ENCODE measurements at regions not wholly inside any gene's neighbourhood (a gene's known extent, or its start where the extent isn't known, plus 50 kb on each side); places are given as distances from the start of the nearest gene placed in this dataset.
"Not testable (repeated sequence)": the region's sequence is repeated elsewhere in the genome, so short reads cannot be mapped to it uniquely, and the experiment has no call there.

DNA sequence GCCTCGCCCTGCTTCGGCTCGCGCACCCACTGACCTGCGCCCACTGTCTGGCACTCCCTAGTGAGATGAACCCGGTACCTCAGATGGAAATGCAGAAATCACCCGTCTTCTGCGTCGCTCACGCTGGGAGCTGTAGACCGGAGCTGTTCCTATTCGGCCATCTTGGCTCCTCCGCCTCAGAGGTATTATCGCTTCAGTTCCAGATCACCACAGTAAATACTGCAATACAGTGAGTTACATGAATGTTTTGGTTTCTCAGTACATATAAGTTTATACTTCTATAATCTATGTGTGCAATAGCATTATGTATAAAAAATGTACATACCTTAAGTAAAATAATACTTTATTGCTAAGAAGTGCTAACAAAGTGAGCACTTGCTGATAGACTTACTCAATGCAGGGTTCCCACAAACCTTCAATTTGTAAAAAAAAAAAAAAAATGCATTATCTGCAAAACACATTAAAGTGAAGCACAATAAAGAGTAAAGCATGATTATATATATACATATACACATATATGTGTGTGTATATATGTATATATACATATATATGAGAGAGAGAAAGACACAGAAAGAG is 78.7 kb downstream of the KCNA5 start:
- ATAC-seq; H3F3A ChIP-seq (ENCODE audit: low read length, unreplicated experiment); H4K20me1 ChIP-seq (ENCODE audit: low read length); BruUV-seq (replicated peaks); H3K4me3 ChIP-seq (ENCODE audit: low read length); POLR2A ChIA-PET (ENCODE audit: unreplicated experiment); H3K9me2 ChIP-seq (replicated peaks; ENCODE audit: low read length); H3K27ac ChIP-seq (ENCODE audit: low read length); H3K4me2 ChIP-seq (ENCODE audit: low read length); H3K9ac ChIP-seq (ENCODE audit: low read length); DNase-seq; H2AFZ ChIP-seq (ENCODE audit: low read length); CTCF ChIA-PET; H3K79me2 ChIP-seq (ENCODE audit: low read length); H3K9me3 ChIP-seq (ENCODE audit: low read length); H3K36me3 ChIP-seq (ENCODE audit: low read depth, low read length); H3K27me3 ChIP-seq (ENCODE audit: low read length); intact Hi-C loops (cut with micrococcal nuclease); H3K4me1 ChIP-seq (ENCODE audit: insufficient read depth, low read length): not testable (repeated sequence)

DNA sequence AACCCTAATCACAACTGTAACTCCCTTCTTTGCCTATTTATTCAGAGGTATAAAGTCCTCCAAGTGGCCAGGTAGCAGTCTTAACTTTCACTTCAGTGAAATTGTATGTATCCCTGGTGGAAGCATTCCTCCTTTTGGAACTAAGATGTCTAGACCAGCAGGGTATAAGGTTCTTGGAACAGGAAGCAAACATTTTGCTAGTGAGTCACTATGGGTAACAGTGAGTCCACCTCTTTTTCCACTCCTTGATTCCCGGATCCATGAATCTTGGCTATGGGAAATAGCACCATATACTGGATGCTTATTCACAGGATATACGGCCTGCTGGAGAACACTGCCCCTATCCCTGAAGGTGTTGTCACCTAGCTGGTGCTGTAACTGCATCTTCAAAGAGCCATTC is 80.2 kb downstream of the KCNA5 start:
- H3K36me3 ChIP-seq (ENCODE audit: low read depth, low read length) = no peaks in the 10 kb centered on the region
- no peaks in the 10 kb centered on the region for H3K27me3 ChIP-seq (ENCODE audit: low read length)
- DNase-seq (no peak), ATAC-seq (no peak)
- BruUV-seq (replicated peaks) = no TSS peak
- H4K20me1 ChIP-seq (ENCODE audit: low read length) = no peaks in the 10 kb centered on the region
- TF ChIP-seq EZH2phosphoT487 (IDR thresholded peaks at IDR 0.05; ENCODE audit: borderline replicate concordance, low read length) = no peak
- TF ChIP-seq, protein P1, sequence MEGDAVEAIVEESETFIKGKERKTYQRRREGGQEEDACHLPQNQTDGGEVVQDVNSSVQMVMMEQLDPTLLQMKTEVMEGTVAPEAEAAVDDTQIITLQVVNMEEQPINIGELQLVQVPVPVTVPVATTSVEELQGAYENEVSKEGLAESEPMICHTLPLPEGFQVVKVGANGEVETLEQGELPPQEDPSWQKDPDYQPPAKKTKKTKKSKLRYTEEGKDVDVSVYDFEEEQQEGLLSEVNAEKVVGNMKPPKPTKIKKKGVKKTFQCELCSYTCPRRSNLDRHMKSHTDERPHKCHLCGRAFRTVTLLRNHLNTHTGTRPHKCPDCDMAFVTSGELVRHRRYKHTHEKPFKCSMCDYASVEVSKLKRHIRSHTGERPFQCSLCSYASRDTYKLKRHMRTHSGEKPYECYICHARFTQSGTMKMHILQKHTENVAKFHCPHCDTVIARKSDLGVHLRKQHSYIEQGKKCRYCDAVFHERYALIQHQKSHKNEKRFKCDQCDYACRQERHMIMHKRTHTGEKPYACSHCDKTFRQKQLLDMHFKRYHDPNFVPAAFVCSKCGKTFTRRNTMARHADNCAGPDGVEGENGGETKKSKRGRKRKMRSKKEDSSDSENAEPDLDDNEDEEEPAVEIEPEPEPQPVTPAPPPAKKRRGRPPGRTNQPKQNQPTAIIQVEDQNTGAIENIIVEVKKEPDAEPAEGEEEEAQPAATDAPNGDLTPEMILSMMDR (conservative IDR thresholded peaks at IDR 0.05; ENCODE audit: low read depth, low read length) = no peak
- no peak for TF ChIP-seq EZH2 (IDR thresholded peaks at IDR 0.05; ENCODE audit: low read length, unreplicated experiment)
- no peak overlapping the region for H3K27ac ChIP-seq (ENCODE audit: low read length)
- H3K79me2 ChIP-seq (ENCODE audit: low read length) = no peaks in the 10 kb centered on the region
- no peaks in the 10 kb centered on the region for H3F3A ChIP-seq (ENCODE audit: low read length, unreplicated experiment)
- ChIA-PET CTCF (no interaction called here), POLR2A (ENCODE audit: unreplicated experiment) (no interaction called here)
- H3K4me3 ChIP-seq (ENCODE audit: low read length) = no peak overlapping the region
- H3K9me2 ChIP-seq (replicated peaks; ENCODE audit: low read length) = no peaks in the 10 kb centered on the region
- no peaks in the 10 kb centered on the region for H3K4me1 ChIP-seq (ENCODE audit: insufficient read depth, low read length)
- no peaks in the 10 kb centered on the region for H3K9me3 ChIP-seq (ENCODE audit: low read length)
- H2AFZ ChIP-seq (ENCODE audit: low read length) = no peak overlapping the region
- H3K4me2 ChIP-seq (ENCODE audit: low read length) = no peak overlapping the region
- H3K9ac ChIP-seq (ENCODE audit: low read length) = no peak overlapping the region
- intact Hi-C loops (cut with micrococcal nuclease) = no loop called here

DNA sequence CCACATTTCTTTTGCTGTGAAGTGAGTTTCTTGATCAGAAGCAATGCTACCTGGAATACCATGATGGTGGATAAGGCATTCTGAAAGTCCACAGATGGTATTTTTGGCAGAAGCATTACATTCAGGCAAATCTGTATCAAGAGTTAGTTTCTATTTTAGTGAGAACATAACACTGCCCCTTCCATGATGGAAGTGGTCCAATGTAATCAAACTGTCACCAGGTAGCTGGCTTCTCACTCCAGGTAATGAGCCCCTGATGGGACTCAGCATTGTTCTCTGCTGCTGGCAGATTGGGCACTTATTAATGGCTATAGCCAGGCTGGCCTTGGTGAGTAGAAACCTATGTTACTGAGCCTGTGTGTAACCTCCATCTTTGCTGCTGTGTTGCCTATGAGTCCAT is 80.7 kb downstream of the KCNA5 start:
- H3K27me3 ChIP-seq (ENCODE audit: low read length) = no peaks in the 10 kb centered on the region
- TF ChIP-seq, protein P1 (conservative IDR thresholded peaks at IDR 0.05; ENCODE audit: low read depth, low read length) = no peak
- TF ChIP-seq EZH2phosphoT487 (IDR thresholded peaks at IDR 0.05; ENCODE audit: borderline replicate concordance, low read length) (no peak), EZH2 (IDR thresholded peaks at IDR 0.05; ENCODE audit: low read length, unreplicated experiment) (no peak)
- CTCF ChIA-PET = no interaction called here
- no TSS peak for BruUV-seq (replicated peaks)
- H3K9ac ChIP-seq (ENCODE audit: low read length) = no peak overlapping the region
- no peaks in the 10 kb centered on the region for H3K4me1 ChIP-seq (ENCODE audit: insufficient read depth, low read length)
- H3K4me2 ChIP-seq (ENCODE audit: low read length) = no peak overlapping the region
- no peak overlapping the region for H3K4me3 ChIP-seq (ENCODE audit: low read length)
- POLR2A ChIA-PET (ENCODE audit: unreplicated experiment) = no interaction called here
- no peak overlapping the region for H2AFZ ChIP-seq (ENCODE audit: low read length)
- intact Hi-C loops (cut with micrococcal nuclease) = no loop called here
- H3K36me3 ChIP-seq (ENCODE audit: low read depth, low read length) = no peaks in the 10 kb centered on the region
- ATAC-seq = no peak
- H3F3A ChIP-seq (ENCODE audit: low read length, unreplicated experiment) = no peaks in the 10 kb centered on the region
- no peaks in the 10 kb centered on the region for H3K79me2 ChIP-seq (ENCODE audit: low read length)
- no peak for DNase-seq
- H3K9me3 ChIP-seq (ENCODE audit: low read length) = no peaks in the 10 kb centered on the region
- H3K27ac ChIP-seq (ENCODE audit: low read length) = no peak overlapping the region
- no peaks in the 10 kb centered on the region for H3K9me2 ChIP-seq (replicated peaks; ENCODE audit: low read length)
- H4K20me1 ChIP-seq (ENCODE audit: low read length) = no peaks in the 10 kb centered on the region
